Myocyte (in vitro differentiated cells): ENCODE measurements at regions not wholly inside any gene's neighbourhood (a gene's known extent, or its start where the extent isn't known, plus 50 kb on each side); places are given as distances from the start of the nearest gene placed in this dataset.
"Not testable (repeated sequence)": the region's sequence is repeated elsewhere in the genome, so short reads cannot be mapped to it uniquely, and the experiment has no call there.

Experiments
- DNase-seq: peaks from one replicate; pipeline ENCODE4 v3.0.0-alpha.2; 2012; ENCODE audit warnings: low read depth

DNA sequence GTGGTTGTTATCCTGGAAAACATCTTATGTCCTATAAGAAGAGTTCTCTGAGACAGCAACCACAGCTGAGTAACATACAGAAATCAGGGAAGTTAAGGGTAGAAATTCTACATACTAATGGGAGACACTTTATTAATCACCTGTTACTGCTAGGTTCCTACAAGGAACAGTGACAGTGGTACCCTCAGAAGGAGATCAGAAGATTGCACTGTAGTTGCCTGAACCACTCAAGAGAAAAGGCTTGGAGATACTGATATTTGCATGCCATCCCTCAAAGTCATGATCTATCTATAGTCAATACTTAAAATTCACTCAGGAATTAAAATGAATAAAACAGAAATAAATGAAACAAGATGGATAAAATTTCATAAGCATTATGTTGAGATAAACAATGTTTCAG is 136.0 kb downstream of the LMLN start:
- DNase-seq = no peak

DNA sequence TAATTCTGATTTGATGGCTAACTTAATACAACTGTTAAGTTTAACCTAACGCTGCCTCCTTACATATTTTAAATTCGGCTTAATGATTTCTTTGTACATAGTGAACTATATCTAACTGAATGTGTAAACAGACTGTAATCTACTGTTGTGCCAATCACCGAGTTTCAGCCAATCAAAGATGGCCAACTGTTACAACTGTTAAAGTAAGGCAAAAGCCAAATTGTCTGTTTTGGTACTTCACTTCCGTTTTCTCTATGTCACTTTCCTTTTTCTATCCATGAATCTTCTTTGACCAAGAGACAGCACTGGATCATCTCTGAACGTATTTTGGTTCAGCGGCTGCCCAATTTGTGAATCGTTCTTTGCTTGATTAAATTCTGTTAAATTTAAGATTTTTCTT is 137.0 kb downstream of the LMLN start:
- no peak for DNase-seq

DNA sequence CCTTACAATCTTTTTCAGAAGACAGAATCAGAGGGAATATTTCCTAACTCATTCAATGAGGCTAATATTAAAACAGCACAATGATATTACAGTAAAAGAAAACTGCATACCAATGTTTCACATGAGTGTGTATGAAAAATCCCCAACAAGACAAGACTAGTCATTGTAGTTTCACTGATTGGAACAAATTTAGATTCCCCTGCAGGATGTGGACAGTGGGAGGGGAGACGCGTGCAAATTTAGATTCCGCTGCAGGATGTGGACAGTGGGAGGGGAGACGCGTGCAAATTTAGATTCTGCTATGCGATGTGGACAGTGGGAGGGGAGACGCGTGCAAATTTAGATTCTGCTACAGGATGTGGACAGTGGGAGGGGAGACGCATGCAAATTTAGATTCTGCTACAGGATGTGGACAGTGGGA is 138.7 kb downstream of the LMLN start:
- DNase-seq = not testable (repeated sequence)

DNA sequence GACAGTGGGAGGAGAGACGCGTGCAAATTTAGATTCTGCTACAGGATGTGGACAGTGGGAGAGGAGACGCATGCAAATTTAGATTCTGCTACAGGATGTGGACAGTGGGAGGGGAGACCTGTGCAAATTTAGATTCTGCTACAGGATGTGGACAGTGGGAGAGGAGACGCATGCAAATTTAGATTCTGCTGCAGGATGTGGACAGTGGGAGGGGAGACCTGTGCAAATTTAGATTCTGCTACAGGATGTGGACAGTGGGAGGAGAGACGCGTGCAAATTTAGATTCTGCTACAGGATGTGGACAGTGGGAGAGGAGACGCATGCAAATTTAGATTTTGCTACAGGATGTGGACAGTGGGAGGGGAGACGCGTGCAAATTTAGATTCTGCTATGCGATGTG is 143.1 kb downstream of the LMLN start:
- DNase-seq = not testable (repeated sequence)

DNA sequence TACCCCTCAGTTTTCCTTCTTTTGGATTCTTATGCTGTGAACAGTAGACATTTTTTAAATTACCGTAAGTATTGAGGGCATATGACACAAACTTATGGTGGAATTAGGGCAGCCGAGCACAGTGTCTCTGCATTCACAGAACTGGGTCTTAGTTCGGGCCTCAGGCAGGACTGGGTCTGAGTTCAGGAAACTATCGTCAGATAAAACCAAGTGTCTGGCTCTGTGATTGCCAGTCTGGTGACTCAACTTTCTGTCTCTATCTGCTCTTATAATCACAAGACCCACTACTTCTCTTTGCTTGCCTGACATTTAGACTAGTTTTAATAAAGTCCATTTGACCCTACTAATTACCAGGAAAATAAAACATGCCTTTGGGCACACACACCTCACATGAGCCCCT is 146.2 kb downstream of the LMLN start:
- DNase-seq = no peak

DNA sequence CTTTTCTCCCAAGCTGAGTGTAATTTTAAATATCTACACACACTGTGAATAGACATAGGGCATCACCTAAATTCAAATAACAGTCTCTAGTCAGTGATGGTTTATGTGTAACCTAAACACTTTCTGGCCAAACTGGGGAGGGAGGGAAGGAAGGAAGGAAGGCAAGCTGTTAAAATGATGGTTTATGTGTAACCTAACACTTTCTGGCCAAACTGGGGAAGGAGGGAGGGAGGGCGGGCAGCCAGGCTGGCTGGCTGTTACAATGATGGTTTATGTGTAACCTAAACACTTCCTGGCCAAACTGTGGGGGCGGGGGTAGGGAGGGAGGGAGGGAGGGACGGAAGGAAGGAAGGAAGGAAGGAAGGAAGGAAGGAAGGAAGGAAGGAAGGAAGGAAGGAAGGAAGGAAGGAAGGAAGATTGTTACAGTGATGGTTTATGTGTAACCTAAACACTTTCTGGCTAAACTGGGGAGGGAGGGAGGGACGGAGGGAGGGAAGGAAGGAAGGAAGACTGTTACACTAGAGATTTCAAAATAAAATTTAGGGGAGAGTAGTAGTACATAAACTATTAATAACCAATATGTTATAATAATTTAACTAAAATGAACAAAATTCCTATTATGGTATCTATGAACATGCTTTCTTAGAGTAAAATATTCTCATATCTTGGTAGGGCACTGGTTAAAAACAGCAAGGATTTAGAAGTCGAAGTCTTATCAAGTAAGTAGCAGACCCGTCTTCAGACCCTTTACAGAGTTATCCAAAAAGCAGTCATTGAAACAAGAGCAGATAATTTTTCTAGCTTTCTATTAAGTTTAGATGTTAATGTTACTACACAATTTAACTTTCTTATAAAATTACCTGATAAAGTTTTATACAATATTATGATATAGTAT is 148.1 kb downstream of the LMLN start:
- DNase-seq = no peak

DNA sequence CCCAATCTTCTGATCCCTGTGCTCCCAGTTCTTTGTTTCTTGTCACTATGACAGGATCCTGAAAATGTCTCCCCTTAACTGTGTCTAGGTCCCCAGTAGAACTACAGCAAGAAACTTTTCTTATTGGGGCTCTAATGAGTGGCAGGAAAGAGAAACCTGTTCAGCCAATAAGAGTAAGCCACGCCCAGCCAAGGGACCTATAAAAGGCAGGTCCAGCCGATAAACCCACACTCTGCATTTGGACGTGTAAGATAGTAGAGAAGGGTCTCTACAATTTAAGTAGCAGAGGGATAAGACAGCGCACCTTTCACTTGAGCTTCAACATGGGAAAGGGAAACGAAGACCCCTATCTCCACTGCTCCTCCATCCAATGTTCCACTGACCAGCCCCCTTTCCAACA is 149.9 kb downstream of the LMLN start:
- no peak for DNase-seq

DNA sequence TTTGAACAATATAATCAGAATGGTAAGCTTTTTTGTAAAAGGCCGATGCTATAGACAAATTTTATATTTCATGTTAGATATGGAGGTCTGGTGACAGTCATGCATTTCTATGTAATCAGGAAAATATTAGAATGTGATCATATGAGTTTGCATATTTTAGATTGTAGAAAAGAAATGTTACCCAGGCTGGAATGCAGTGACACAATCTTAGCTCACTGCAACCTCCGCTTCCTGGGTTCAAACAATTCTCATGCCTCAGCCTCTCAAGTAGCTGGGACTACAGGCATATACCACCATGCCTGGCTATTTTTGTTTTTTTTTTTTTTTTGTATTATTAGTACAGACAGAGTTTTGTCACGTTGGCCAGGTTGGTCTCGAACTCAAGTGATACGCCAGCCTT is 152.0 kb downstream of the LMLN start:
- no peak for DNase-seq

DNA sequence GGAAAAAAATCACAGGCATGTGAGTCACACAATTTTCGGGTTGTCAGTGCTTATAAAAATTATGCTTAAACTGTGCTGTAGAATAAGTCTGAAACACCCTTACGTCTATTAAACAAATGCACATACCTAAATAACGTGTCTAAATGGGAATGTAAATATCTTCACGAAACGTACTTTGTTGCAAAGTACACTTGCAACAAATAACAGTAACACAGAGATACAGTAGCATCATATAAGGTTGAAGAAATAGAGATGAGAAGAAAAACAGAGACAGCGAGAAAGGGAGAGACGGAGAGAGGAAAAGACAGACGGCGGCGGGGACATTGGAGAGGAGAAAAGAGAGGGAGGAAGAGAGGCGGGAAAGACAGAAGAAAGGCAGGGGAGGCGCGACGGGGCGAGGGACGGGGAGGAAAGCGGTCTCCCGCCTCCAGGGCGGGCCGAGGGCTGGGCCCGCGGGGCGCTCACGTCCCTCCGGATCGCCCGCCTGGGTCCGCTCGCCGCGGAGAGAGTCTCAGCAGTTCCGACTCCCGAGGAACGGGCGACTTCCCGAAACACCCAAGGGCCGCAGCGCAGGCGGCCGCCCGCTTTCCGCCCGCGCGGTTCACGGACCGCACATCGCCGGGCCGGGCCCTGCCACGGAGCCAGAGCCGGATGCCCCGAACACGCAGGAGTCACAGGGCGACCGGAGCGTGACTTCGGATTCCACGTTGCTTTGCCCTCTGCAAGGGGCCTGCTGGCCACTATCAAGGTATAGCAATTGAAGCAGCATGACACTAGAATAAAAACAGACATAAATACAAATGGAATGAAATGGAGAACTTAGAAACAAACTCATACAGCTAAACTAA is 153.4 kb downstream of the LMLN start:
- no peak for DNase-seq

DNA sequence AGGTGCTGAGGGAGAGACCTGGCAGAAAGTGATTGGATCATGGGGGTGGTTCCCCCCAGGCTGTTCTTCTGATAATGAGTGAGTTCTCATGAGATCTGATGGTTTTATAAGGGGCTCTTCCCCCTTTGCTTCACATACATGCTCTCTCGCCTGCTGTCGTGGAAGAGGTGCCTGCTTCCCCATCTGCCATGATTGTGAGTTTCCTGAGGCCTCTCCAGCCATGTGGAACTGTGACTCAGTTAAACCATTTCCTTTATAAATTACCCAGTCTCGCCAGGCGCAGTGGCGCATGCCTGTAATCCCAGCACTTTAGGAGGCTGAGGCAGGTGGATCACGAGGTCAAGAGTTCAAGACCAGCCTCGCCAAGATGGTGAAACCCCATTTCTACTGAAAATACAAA is 154.5 kb downstream of the LMLN start:
- not testable (repeated sequence) for DNase-seq

DNA sequence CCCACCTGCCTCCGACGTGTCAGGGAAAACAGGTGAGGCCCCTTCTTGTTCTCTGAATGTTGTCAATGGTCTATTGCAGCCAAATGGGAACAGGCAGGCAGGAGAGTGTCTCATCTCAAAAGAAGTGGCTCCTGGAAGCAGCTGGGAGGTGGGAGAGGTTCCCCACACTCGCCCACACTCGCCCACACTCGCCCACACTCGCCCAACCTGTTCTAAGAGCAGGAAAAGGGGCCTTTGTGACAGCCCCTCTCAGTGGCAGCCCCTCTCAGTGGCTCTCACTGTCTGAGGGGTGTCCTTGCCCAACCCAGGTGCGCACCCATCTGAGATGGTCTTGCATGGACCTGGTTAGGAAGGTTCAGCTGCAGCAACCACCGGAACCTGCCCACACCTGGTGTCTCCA is 162.2 kb downstream of the LMLN start:
- DNase-seq = not testable (repeated sequence)

DNA sequence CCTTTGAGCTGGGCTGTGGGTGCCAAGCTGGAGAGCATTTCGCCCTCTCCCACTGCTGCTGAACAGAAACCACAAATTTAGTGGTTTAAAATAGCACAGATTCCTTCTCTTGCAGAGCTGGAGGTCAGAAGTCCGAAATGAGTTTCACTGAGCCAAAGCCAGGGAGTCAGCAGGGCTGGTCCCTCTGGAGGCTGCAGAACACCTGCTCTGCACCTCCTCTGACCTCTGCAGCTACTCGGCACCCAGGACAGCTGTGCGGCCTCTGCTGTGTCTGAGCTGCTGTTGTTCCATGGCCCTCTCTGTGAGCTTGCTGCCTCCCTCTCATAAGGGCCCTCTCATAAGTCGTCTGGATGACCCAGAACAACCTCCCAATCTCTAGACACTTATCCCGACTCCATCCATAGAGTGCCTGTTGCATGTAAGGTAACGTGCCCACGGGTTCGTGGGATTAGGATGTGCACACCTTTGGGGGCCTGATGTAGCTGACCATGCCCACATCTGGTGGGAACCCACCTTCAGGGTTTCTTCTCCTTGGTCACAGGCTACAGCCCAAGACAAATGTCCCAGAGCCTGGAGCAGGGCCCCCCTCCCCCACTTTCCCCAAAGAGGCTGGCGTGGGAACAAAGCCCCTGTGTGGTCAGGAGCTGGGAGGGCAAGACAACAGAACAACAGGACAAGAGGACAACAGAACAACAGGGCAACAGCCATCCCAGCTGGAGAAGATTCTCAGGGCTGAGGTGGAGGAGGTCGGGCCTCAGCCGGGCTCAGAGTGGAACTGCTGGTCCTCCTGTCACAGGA is 177.2 kb downstream of the LMLN start:
- DNase-seq = peak; percentile 19

DNA sequence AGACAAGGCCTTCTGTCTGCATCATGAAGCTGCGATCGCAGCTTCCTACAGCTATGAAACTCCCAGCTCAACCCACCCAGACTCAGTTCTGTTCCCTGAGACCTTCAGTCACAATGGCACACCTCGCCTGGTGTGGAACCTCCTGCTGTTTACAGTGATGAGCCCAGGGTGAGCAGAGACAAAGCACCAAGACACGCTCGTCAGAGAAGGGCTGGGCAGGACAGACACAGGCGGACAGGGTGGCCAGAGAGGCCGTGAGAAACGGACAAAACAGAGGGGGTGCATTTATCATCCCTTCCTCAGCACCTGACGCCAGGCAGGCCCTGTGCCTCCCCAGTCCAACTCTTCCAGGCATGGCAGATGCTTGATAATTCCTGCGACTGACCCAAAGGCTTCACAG is 178.2 kb downstream of the LMLN start:
- not testable (repeated sequence) for DNase-seq

DNA sequence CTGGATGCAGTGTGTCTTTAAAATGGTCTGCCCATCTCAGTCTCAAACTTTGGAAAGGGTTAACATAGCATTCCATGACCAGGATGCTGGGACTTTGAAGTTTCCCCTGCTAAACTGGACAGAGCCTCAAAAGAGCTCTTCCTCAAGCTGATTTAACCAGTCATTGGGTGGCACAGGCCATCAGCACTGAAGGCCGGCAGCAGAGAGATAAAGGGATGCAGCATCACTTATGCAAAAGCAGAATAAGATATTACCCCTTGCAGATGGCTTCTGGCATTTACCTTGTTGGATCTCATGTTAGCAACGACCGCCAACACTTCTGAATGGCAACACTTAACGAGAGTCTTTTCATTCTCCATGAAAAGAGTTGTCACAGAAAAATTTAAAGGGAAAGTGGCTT is 179.0 kb downstream of the LMLN start:
- not testable (repeated sequence) for DNase-seq

DNA sequence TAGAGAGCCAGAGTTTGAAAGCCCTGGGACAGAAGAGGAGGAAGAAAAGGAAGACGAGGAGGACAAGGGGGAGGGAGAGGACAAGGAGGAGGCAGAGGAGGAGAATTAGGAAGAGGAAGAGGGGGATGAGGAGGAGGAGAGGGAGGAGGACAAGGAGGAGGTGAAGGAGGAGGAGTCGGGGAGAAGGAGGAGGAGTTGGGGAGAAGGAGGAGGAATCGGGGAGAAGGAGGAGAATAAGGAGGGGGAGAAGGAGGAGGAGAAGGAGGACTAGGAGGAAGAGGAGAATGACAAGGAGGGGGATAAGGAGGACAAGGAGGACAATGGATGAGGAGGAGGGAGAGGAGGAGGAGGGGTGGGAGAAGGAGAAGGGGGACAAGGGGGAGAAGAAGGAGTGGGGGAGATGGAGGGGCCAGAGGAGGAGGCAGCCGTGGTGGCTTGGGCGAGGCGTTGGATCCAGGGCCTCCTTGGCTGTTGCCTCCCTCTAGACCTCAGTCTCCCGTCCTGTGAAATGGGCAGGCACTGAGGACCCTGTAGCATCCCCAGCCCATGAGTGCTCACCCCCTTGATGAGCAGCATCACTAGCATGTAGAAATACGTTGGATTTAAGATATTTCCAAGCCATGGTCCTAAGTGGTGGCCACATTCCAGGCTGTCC is 179.6 kb downstream of the LMLN start:
- not testable (repeated sequence) for DNase-seq

DNA sequence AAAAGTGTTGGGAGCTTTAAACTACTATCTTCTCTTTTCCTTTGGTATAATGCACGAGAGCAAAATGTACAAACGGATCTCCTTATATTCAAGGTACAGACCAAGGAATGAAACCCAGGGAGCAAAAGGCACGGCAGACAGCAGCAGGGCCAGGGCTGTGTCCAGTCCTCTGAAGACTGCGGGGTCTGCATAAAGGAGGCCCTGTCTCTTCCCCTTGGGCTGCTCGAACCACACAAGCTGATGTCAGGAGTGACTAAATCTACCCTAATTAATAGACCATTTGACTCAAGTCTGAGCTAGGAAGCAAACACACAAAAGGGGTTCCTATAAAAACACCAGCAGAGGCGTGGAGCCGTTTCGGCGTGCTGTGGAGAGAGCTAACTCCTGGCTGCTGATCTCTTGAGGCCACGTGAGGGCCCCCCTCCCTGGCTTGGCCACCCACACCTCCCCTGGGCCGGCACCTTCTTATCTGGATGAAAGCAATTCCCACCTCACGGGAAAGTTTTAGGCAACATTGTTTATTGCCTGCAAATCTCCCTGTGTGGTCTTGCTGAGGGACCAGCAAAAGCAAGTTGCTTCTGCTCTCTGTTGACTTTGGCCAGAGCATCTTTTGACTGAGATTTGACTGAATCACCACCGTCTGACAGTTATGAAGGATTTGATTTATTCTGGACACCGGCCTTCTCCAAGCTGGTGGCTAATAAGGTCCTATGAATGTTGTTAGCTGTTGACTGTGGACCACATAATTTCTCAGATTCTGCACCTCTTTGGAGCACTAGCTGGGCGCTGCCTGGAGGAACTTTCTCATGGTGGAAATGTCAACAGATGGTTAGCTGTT is 183.5 kb downstream of the LMLN start:
- DNase-seq = not testable (repeated sequence)

DNA sequence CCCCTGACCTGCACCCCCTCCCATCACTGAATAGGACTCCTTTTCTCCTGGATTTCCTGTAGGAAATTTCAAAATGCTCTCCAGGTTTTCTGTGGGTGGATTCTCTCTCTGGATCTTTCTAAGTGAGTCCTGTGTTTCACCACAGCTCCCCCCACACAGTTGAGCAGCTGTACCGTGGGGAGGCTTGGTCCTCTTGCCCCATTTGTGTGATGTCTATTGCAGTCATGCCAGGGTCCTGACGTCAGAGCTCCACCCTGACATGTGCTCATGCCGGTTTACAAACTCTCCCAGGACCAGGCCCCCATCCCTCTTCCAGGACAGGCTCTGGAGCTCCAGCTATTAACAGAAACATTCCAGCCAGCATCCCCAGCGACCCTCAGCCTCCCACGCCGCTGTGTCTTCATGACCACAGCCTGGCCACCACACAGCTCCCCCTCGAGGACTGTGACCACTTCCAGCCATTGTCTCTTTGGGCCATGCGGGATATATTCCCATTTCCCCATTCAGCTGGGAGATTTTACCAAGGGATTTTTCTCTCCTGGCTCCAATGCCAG is 185.3 kb downstream of the LMLN start:
- peak; percentile 69 for DNase-seq

DNA sequence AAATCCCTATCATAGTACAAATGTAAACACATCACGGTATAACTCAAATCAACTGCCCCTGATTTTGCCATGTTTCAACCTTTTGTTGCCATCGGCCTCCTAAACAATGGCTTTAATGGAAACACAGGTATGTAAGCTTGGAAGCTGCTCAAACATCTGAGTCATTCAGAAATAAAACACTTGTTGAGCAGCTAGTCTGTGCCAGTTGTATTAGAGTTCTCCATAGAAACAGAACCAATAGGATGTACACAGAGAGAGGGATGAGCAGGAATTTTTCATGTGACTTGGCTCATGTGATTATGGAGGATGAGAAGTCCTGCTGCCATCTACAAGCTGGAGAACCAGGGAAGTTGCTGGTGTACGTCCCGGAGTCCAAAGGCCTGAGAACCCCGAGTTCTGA is 186.1 kb downstream of the LMLN start:
- DNase-seq = not testable (repeated sequence)

DNA sequence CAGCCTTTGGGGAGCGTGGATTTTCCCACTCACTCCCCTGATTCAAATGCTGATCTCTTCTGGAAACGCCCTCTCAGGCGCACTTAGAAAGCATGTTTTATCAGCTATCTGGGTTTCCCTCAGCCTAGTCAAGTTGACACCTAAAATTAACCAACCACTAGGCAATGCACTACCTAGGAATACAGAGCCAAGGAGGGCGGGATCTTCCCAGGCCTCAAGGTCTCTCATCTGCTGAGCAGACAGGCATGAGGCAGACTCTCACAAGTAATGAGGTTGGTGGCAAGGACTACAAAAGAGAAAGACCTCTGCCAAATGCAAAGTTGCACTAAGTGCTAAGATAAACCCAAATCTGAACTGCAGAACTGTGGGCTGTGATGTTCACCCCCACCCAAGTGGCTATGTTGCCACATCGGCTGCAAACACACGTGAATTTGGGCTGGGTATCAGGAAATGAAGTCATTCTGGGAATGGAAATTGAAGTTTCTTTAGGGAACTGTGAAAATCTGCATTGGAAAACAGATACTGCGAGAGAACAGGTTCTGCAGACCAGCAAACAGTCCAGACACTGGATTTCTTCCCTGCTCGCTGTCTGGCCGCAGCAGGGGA is 186.6 kb downstream of the LMLN start:
- not testable (repeated sequence) for DNase-seq
